Large intestine (tissue), 3 donors: ENCODE measurements at regions not wholly inside any gene's neighbourhood (a gene's known extent, or its start where the extent isn't known, plus 50 kb on each side); places are given as distances from the start of the nearest gene placed in this dataset.

Experiments
- DNase-seq, 2 donors: peaks; one replicate each; pipeline versions ENCODE4 v3.0.0 to v3.0.0-alpha.2; 2013
- H3K27ac ChIP-seq: one replicate; pipeline ENCODE4 v1.5.1; 2013; ENCODE audit warnings: low read length
- H3K27me3 ChIP-seq: 2 replicates; pipeline ENCODE4 v1.6.1; 2013; ENCODE audit warnings: low read length; ENCODE audit not compliant: control insufficient read depth, insufficient read depth
- H3K36me3 ChIP-seq: 2 replicates; pipeline ENCODE4 v1.6.1; 2013; ENCODE audit warnings: low read length; ENCODE audit not compliant: control insufficient read depth, insufficient read depth
- H3K4me1 ChIP-seq: one replicate; pipeline ENCODE4 v1.6.1; 2013; ENCODE audit warnings: low read length; ENCODE audit not compliant: control insufficient read depth, insufficient read depth
- H3K4me3 ChIP-seq: one replicate; pipeline ENCODE4 v1.5.1; 2013; ENCODE audit warnings: low read length
- H3K9me3 ChIP-seq: one replicate; pipeline ENCODE4 v1.6.1; 2013; ENCODE audit warnings: mild to moderate bottlenecking, low read depth, low read length, moderate library complexity; ENCODE audit not compliant: control insufficient read depth
- WGBS: methylation state at CpG from one replicate; pipeline ENCODE4 v1.1.5; 2013; ENCODE audit warnings: low lambda C conversion rate; ENCODE audit not compliant: insufficient coverage; 5-methylcytosine and 5-hydroxymethylcytosine counted together

- Histone ChIP-seq H3K27ac (peak overlapping the region; percentile 18), H3K9me3 (no peaks in the 10 kb centered on the region), H3K36me3 (no peaks in the 10 kb centered on the region)
These were observed 476.4 kb downstream of the INSC start for GRCh38 chr11:15591112-15591537.

DNA sequence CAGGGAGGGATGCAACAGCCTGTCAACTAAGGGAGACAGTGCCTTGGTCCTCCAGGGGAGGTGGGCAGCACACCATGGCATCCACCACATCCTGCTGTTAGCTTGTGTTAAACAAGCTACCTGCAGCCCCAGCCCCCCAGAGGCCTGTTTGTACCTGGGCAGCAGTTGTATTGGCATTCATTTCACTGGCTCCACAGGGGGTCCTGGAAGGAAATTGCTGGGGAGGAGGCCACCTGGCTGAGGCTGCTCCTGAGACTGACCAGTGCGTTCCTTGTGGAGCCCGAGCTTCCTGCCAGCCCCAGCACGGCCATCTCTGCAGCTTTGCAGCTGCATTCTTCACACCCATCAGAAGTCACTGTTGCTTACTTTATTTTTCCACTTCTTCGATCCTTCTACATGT lies 479.9 kb downstream of the INSC start:
- Histone ChIP-seq H3K9me3 (no peaks in the 10 kb centered on the region), H3K4me1 (peaks cover 14% of the 10 kb centered on the region), H3K27ac (no peak overlapping the region), H3K27me3 (no peaks in the 10 kb centered on the region), H3K36me3 (no peaks in the 10 kb centered on the region), H3K4me3 (no peak overlapping the region)
- WGBS: no CpG with 5 or more reads among the region's 4 CpGs
- DNase-seq: no peak

More at GRCh38 chr11:15591112-15591537, 476.4 kb downstream of the INSC start:
- Histone ChIP-seq H3K4me1 (peaks cover 14% of the 10 kb centered on the region), H3K27me3 (no peaks in the 10 kb centered on the region), H3K4me3 (no peak overlapping the region)
- 60% methylated on average over 1 of the region's 5 CpGs for WGBS
- DNase-seq: peak; percentile 29 to 40

GRCh38 chr11:15599376-15599775 lies 484.7 kb downstream of the INSC start:
- Histone ChIP-seq H3K9me3 (no peaks in the 10 kb centered on the region), H3K4me1 (peaks cover 7% of the 10 kb centered on the region), H3K4me3 (no peak overlapping the region), H3K36me3 (no peaks in the 10 kb centered on the region), H3K27me3 (no peaks in the 10 kb centered on the region), H3K27ac (no peak overlapping the region)
- no CpG with 5 or more reads among the region's 3 CpGs for WGBS
- DNase-seq: no peak

DNA sequence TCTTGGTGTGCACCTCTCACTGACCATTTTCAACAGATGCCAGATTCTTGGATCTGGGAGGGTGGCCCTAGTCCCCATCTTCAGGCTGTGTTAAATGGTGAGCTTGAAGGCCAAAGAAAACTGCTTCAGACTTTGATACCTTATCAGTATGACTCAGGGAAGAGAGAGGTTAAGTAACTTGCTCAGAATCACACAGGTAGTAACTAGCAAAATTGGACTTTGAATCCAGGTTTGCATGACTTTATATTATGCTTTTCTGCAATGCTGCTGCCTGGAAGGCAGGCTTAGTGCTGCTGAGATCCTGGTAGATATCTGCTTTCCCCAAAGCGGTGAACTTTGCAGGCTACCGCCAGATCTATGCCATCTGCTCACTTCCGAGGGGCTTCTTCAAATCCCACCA lies 487.3 kb downstream of the INSC start:
- WGBS: no CpG with 5 or more reads among the region's 3 CpGs
- DNase-seq: peak; percentile 62 to 73
- H3K36me3 ChIP-seq: no peaks in the 10 kb centered on the region
- H3K4me1 ChIP-seq: peaks cover 7% of the 10 kb centered on the region
- H3K9me3 ChIP-seq: no peaks in the 10 kb centered on the region
- H3K27me3 ChIP-seq: no peaks in the 10 kb centered on the region
- H3K4me3 ChIP-seq: no peak overlapping the region
- peak overlapping the region; percentile 74 for H3K27ac ChIP-seq

DNA sequence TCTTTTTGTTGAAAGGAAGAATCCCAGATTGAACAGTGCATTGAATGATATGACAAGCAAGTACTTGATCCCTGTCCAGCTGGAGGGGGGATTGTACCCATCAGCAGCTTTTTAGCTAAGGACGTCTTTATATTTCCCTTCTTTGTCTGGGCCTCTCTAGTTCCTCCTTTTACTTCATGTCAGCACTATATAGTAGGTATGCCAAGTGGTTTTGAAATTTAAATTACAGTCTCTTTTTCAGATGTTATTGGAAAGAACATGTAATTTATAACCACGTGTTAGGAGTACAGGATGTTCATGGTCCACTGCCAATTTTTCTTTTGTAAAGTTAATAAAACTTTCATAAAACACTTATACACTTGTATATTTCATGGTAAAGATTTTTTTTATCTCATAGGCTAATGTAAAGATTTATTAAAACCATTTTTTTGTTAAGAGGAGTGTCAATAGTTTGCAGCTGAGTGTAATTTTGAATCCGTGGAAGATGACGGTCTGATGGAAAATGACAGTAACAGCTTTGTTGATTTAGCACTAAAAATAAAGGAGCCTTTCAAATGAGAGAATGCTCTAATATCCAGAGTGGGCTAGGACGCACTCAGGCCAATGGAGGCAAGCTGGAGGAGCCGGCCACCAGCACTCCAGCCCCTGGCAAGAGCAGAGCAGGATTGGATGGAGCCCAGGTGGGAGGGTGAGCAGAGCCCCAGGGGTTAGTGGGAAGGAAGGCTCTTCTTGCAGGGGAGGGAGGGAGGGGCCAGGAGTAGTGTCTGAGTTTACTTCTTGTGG lies 488.3 kb downstream of the INSC start:
- no peak for DNase-seq
- H3K9me3 ChIP-seq: no peaks in the 10 kb centered on the region
- H3K4me3 ChIP-seq: no peak overlapping the region
- peaks cover 7% of the 10 kb centered on the region for H3K4me1 ChIP-seq
- H3K27ac ChIP-seq: peak overlapping the region; percentile 74
- WGBS: no CpG with 5 or more reads among the region's 6 CpGs
- no peaks in the 10 kb centered on the region for H3K27me3 ChIP-seq
- no peaks in the 10 kb centered on the region for H3K36me3 ChIP-seq

- no peak for DNase-seq
- Histone ChIP-seq H3K9me3 (peaks cover 3% of the 10 kb centered on the region), H3K4me3 (no peak overlapping the region), H3K36me3 (no peaks in the 10 kb centered on the region), H3K4me1 (peaks cover 7% of the 10 kb centered on the region), H3K27me3 (no peaks in the 10 kb centered on the region), H3K27ac (no peak overlapping the region)
- no CpG with 5 or more reads among the region's 2 CpGs for WGBS
These were observed 490.4 kb downstream of the INSC start for GRCh38 chr11:15605094-15605493.

DNA sequence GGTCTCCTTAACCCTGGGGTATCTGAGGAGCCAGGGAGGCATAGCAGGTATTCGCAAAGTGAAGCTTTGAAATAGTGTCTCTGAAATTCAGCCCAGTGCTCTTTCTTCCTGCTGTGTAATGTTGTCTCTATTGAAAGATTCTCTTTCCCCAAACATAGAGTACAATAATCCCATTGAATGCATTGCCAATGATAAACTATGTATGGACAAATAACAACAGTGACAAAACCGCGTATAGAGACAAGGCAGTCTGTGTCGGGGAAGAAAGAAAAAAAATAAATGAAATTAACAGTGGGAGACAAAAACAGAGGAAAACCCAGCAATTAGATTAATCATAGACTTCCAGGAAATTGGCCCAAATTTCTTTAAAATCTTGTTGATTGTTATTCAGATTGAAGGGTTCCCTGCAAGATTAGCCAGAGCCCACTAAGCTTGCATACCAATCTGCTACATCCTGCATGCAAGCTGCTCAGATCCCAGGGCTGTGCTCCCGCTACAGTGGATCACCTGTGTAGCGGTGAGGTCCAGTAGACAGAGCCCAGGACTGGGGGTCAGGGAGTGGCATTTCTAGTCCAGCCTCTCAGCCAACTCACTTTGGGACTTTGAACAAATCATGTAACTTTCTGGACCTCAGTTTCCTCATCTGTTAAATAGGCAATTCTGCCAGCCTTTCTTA lies 492.8 kb downstream of the INSC start:
- DNase-seq: no peak
- WGBS: 64% methylated on average over 3 of the region's 6 CpGs
- no peak overlapping the region for H3K27ac ChIP-seq
- H3K36me3 ChIP-seq: no peaks in the 10 kb centered on the region
- peaks cover 3% of the 10 kb centered on the region for H3K4me1 ChIP-seq
- H3K4me3 ChIP-seq: no peak overlapping the region
- peaks cover 3% of the 10 kb centered on the region for H3K9me3 ChIP-seq
- no peaks in the 10 kb centered on the region for H3K27me3 ChIP-seq

DNA sequence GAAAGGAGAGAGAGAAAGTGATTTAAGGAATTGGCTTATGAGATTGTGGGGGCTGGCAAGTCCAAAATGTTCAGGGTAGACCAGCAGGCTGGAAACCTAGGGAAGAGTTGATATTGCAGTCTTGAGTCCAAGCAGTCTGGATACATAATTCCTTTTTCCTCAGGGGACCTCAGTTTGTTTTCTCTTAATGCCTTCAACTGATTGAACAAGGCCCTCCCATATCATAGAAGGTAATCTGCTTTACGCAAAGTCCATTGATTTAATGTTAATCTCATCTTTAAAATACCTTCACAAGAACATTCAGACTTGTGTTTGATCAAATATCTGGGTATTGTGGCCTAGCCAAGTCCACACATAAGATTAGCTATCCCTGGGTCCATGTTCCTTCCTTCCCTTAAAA lies 494.7 kb downstream of the INSC start:
- H3K27ac ChIP-seq: no peak overlapping the region
- H3K9me3 ChIP-seq: peaks cover 3% of the 10 kb centered on the region
- no peak overlapping the region for H3K4me3 ChIP-seq
- H3K4me1 ChIP-seq: no peaks in the 10 kb centered on the region
- no peaks in the 10 kb centered on the region for H3K27me3 ChIP-seq
- no peaks in the 10 kb centered on the region for H3K36me3 ChIP-seq
- no CpG with 5 or more reads among the region's 1 CpG for WGBS
- DNase-seq: no peak

- Histone ChIP-seq H3K27me3 (no peaks in the 10 kb centered on the region), H3K9me3 (peaks cover 3% of the 10 kb centered on the region), H3K4me3 (no peak overlapping the region), H3K27ac (no peak overlapping the region), H3K4me1 (no peaks in the 10 kb centered on the region), H3K36me3 (no peaks in the 10 kb centered on the region)
- no peak for DNase-seq
- WGBS: 43% methylated on average over 4 of the region's 5 CpGs
These were observed 496.2 kb downstream of the INSC start for GRCh38 chr11:15610881-15611280.

GRCh38 chr11:15613251-15613650 lies 498.5 kb downstream of the INSC start:
- H3K27me3 ChIP-seq: no peaks in the 10 kb centered on the region
- no peak for DNase-seq
- no peaks in the 10 kb centered on the region for H3K36me3 ChIP-seq
- H3K27ac ChIP-seq: no peak overlapping the region
- H3K4me3 ChIP-seq: no peak overlapping the region
- H3K4me1 ChIP-seq: no peaks in the 10 kb centered on the region
- peaks cover 3% of the 10 kb centered on the region for H3K9me3 ChIP-seq
- WGBS: 60% methylated on average over 1 of the region's 1 CpG
